ENCODE measurements at regions not wholly inside any gene's neighbourhood (a gene's known extent, or its start where the extent isn't known, plus 50 kb on each side); places are given as distances from the start of the nearest gene placed in this dataset.

GRCh38 chr6:48318670-48319069 lies 207.7 kb upstream of the PTCHD4 start:
- FAIRE-seq = no peak

GRCh38 chr6:48315915-48316314 lies 204.9 kb upstream of the PTCHD4 start:
- Histone ChIP-seq H3K9me3 (ENCODE audit: control insufficient read depth, low read depth, low read length) (no peaks in the 10 kb centered on the region), H4K20me1 (ENCODE audit: control insufficient read depth, extremely low read depth, insufficient read depth, low read length) (no peaks in the 10 kb centered on the region), H3K4me1 (ENCODE audit: control insufficient read depth, extremely low read depth, insufficient read depth, low read length) (no peaks in the 10 kb centered on the region), H3K79me2 (ENCODE audit: control insufficient read depth, insufficient read depth, low read length) (no peaks in the 10 kb centered on the region), H3K27ac (ENCODE audit: control insufficient read depth, insufficient read depth, low read length) (no peak overlapping the region), H3K4me2 (ENCODE audit: control insufficient read depth, extremely low read depth, insufficient read depth, low read depth, low read length) (no peak overlapping the region), H3K27me3 (ENCODE audit: control insufficient read depth, extremely low read depth, insufficient read depth, low read length) (no peaks in the 10 kb centered on the region), H2AFZ (ENCODE audit: control insufficient read depth, low read length) (no peak overlapping the region), H3K9ac (ENCODE audit: control insufficient read depth, extremely low read depth, insufficient read depth, low read length) (no peak overlapping the region), H3K4me3 (ENCODE audit: control insufficient read depth in 2 of 3, extremely low read depth in 1 of 3, insufficient read depth in 2 of 3, low read depth in 1 of 3, low read length in 3 of 3) (no peak overlapping the region), H3K36me3 (ENCODE audit: control insufficient read depth in 2 of 2, extremely low read depth in 1 of 2, insufficient read depth in 2 of 2, low read length in 2 of 2) (no peaks in the 10 kb centered on the region), H3K9me1 (ENCODE audit: control insufficient read depth, extremely low read depth, insufficient read depth, low read length) (no peaks in the 10 kb centered on the region)
- FAIRE-seq (no peak), DNase-seq (ENCODE audit: low read depth, low spot score) (no peak)
- dilution Hi-C loops (cut with MboI; ENCODE audit: extremely low pct_ligation_motif_present, low sequenced_read_pairs) = no loop called here
- TF ChIP-seq EZH2 (IDR thresholded peaks at IDR 0.05; ENCODE audit: low read length) = no peak
- TF ChIP-seq CTCF (optimal IDR thresholded peaks at IDR 0.05 in 1 of 3, IDR thresholded peaks at IDR 0.05 in 1 of 3, conservative IDR thresholded peaks at IDR 0.05 in 1 of 3; ENCODE audit: extremely low read depth in 1 of 3, insufficient read depth in 2 of 3, low read length in 3 of 3) = no peak

More at GRCh38 chr6:48318670-48319069, 207.7 kb upstream of the PTCHD4 start:
- dilution Hi-C loops (cut with MboI; ENCODE audit: extremely low pct_ligation_motif_present, low sequenced_read_pairs) = no loop called here
- Histone ChIP-seq H2AFZ (ENCODE audit: control insufficient read depth, low read length) (no peak overlapping the region), H3K9me1 (ENCODE audit: control insufficient read depth, extremely low read depth, insufficient read depth, low read length) (no peaks in the 10 kb centered on the region), H3K9me3 (ENCODE audit: control insufficient read depth, low read depth, low read length) (no peaks in the 10 kb centered on the region), H4K20me1 (ENCODE audit: control insufficient read depth, extremely low read depth, insufficient read depth, low read length) (no peaks in the 10 kb centered on the region), H3K4me1 (ENCODE audit: control insufficient read depth, extremely low read depth, insufficient read depth, low read length) (peaks cover 2% of the 10 kb centered on the region), H3K79me2 (ENCODE audit: control insufficient read depth, insufficient read depth, low read length) (no peaks in the 10 kb centered on the region), H3K36me3 (ENCODE audit: control insufficient read depth in 2 of 2, extremely low read depth in 1 of 2, insufficient read depth in 2 of 2, low read length in 2 of 2) (no peaks in the 10 kb centered on the region), H3K9ac (ENCODE audit: control insufficient read depth, extremely low read depth, insufficient read depth, low read length) (no peak overlapping the region), H3K4me2 (ENCODE audit: control insufficient read depth, extremely low read depth, insufficient read depth, low read depth, low read length) (no peak overlapping the region), H3K4me3 (ENCODE audit: control insufficient read depth in 2 of 3, extremely low read depth in 1 of 3, insufficient read depth in 2 of 3, low read depth in 1 of 3, low read length in 3 of 3) (no peak overlapping the region), H3K27ac (ENCODE audit: control insufficient read depth, insufficient read depth, low read length) (no peak overlapping the region), H3K27me3 (ENCODE audit: control insufficient read depth, extremely low read depth, insufficient read depth, low read length) (no peaks in the 10 kb centered on the region)
- no peak for TF ChIP-seq EZH2 (IDR thresholded peaks at IDR 0.05; ENCODE audit: low read length)
- DNase-seq (ENCODE audit: low read depth, low spot score) = no peak

- Histone ChIP-seq H2AFZ (ENCODE audit: control insufficient read depth, low read length) (no peak overlapping the region), H3K27me3 (ENCODE audit: control insufficient read depth, extremely low read depth, insufficient read depth, low read length) (no peaks in the 10 kb centered on the region), H3K4me1 (ENCODE audit: control insufficient read depth, extremely low read depth, insufficient read depth, low read length) (no peaks in the 10 kb centered on the region), H4K20me1 (ENCODE audit: control insufficient read depth, extremely low read depth, insufficient read depth, low read length) (no peaks in the 10 kb centered on the region), H3K79me2 (ENCODE audit: control insufficient read depth, insufficient read depth, low read length) (no peaks in the 10 kb centered on the region), H3K9me3 (ENCODE audit: control insufficient read depth, low read depth, low read length) (no peaks in the 10 kb centered on the region), H3K27ac (ENCODE audit: control insufficient read depth, insufficient read depth, low read length) (no peak overlapping the region), H3K36me3 (ENCODE audit: control insufficient read depth in 2 of 2, extremely low read depth in 1 of 2, insufficient read depth in 2 of 2, low read length in 2 of 2) (no peaks in the 10 kb centered on the region), H3K9me1 (ENCODE audit: control insufficient read depth, extremely low read depth, insufficient read depth, low read length) (no peaks in the 10 kb centered on the region), H3K4me3 (ENCODE audit: control insufficient read depth in 2 of 3, extremely low read depth in 1 of 3, insufficient read depth in 2 of 3, low read depth in 1 of 3, low read length in 3 of 3) (no peak overlapping the region), H3K4me2 (ENCODE audit: control insufficient read depth, extremely low read depth, insufficient read depth, low read depth, low read length) (no peak overlapping the region), H3K9ac (ENCODE audit: control insufficient read depth, extremely low read depth, insufficient read depth, low read length) (no peak overlapping the region)
- FAIRE-seq = no peak
- dilution Hi-C loops (cut with MboI; ENCODE audit: extremely low pct_ligation_motif_present, low sequenced_read_pairs) = no loop called here
- DNase-seq (ENCODE audit: low read depth, low spot score) = no peak
- TF ChIP-seq EZH2 (IDR thresholded peaks at IDR 0.05; ENCODE audit: low read length) (no peak), CTCF (optimal IDR thresholded peaks at IDR 0.05 in 1 of 3, IDR thresholded peaks at IDR 0.05 in 1 of 3, conservative IDR thresholded peaks at IDR 0.05 in 1 of 3; ENCODE audit: extremely low read depth in 1 of 3, insufficient read depth in 2 of 3, low read length in 3 of 3) (no peak)
These were observed 204.2 kb upstream of the PTCHD4 start for GRCh38 chr6:48315051-48315719.

Data from keratinocyte (primary cell).